DMS114 treated with DMSO at 0.1 percent for 48 hours (cell line): ENCODE measurements at regions not wholly inside any gene's neighbourhood (a gene's known extent, or its start where the extent isn't known, plus 50 kb on each side); places are given as distances from the start of the nearest gene placed in this dataset.

Experiments used
- DNase-seq: peaks from one replicate; lab custom pipeline; 2025; ENCODE audit not compliant: unreplicated experiment; lab: John Stamatoyannopoulos, UW

GRCh38 chr2:13005761-13006335, 289.1 kb downstream of the TRIB2 start:
- no peak for DNase-seq

DNA sequence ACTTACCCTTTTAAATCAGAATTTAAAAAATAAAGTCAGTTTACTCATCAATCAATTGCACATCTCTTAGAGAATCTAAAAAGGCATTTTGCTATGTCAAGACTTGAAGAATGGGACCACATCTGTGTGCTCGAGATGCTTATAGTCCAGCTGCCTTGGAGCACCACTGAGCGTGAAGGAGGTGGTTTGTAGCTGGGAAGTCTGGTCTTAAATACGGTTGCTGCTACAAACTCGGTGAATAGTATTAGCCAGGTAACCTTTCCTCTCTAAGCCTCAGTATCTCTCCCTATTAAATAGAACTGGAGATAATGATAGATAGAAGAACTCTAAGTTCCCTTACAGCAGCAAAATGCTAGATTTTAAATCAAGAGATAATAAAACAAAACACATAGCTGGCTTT, 289.7 kb downstream of the TRIB2 start:
- DNase-seq: no peak

- DNase-seq: peak; percentile 60
Measured at GRCh38 chr2:13006829-13007717, 290.3 kb downstream of the TRIB2 start.

- DNase-seq: no peak
Measured at GRCh38 chr2:13009027-13009642, 292.4 kb downstream of the TRIB2 start.

GRCh38 chr2:13010283-13010682, 293.5 kb downstream of the TRIB2 start:
- DNase-seq: no peak

DNA sequence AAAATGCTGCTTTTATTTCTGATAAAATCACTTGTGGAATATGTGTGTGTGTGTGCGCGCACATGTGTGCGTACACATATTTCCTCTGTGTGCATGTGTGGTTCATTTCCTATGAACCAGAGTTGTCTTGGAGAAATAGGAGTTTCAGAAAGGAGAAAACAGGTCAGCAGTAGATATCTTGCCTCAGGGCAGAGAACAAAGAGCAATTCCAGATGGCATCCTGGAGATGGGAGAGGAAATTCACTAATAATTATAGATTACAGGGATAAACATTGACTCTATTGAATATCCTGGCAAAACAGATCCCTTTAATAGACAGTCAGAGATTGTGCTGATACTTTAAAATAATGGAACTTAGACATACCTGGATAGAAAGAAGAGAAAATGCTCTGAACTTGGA, 298.0 kb downstream of the TRIB2 start:
- DNase-seq: no peak

- no peak for DNase-seq
Measured at GRCh38 chr2:13015532-13016320, 299.0 kb downstream of the TRIB2 start.

DNA sequence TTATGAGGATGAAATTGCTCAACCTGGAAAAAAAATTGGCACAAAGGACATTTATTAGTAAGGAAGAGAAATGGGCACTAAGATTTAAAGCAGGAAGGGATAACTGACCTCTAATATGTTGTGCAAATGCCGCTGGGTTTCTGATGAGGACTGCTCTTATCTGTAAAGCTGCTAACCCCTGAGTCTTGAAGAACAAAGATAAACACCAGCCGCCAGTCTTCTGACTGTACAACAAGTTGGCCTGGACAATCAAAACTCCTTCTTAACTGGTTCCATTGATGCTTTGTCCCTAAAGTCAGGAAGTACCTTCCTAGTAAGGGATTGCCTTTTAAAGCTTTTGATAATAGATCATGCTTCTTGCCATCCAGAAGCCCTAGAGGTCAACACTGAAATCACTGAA, 301.8 kb downstream of the TRIB2 start:
- DNase-seq: no peak

DNA sequence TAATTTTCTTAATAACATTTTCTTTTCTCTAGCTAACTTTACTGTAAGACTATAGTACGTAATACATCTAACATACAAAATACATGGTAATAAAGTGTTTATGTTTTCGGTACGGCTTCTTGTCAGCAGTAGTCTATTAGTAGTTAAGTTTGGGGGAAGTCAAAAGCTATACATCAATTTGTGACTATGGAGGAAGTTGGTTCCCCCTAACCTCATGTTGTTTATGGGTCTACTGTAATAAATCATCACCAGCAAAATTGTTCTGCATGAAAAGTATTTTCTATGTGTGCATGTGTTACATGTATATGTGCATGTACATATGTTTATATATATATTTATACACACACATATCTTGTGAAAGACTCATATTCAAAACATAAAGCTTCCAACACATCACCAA, 303.0 kb downstream of the TRIB2 start:
- no peak for DNase-seq

DNA sequence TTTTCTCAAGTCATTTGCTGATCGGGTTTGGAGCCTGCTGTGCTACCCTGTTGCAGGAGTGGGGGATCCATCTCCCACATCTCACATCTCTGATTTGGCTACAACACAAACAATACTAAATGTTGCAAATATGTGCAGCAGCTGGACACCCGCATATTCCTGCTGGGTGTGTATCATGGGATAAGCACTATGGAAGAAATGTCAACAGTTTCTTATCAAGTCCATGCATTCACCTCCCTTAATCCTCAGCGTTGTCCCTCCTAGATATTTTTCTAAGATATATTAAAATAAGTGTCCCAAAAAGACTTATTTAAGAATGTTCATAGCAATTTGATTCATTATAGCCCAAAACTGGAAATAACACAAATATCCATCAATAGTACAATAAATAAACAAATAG, 303.7 kb downstream of the TRIB2 start:
- DNase-seq: no peak

DNA sequence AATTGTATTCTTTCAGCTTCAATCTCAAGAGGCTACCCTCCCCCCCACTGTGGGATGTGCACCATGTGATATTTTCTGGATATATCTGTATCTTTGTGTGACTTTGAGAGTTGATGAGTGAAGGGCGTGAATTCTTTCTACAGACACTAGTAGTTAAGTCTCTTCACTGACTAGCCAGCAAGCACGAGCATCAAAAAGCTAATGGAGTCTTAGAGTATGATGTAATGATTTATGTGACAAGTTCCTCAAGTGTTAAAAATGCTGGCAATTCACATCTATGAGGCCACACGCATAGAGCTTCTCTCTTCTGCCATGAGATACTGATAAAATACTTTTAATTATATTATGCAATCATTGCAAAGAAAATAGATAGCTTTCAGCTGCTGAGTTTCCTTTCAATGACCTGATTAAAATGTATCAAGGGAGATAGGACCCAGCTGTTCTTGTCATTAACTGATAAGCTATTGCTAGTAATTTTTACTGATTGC, 304.8 kb downstream of the TRIB2 start:
- no peak for DNase-seq

GRCh38 chr2:13030606-13031005, 313.9 kb downstream of the TRIB2 start:
- DNase-seq: no peak

- DNase-seq: no peak
Measured at GRCh38 chr2:13034861-13035260, 318.1 kb downstream of the TRIB2 start.

- no peak for DNase-seq
Measured at GRCh38 chr2:13035866-13036265, 319.1 kb downstream of the TRIB2 start.

DNA sequence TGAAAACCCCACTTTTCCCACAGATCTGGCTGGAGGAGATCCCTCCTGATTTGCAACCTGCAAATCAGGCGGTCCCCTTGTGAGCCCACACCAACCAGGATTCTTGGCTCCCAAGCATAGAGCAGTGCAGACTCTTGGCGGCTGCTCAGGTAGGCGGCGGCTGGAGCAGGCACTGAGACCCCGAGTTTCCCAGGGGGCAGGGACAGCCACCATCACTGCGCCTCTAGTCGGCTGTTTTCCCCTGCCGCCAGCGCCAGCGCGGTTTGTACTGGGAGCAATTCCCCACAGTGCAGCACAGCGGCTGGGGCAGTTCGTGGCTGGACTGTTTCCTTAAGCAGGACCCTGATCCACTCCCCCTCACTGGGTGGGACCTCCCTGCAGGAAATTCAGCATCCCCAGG, 323.3 kb downstream of the TRIB2 start:
- no peak for DNase-seq

- no peak for DNase-seq
Measured at GRCh38 chr2:13046557-13047165, 329.9 kb downstream of the TRIB2 start.

- no peak for DNase-seq
Measured at GRCh38 chr2:13050764-13051163, 334.0 kb downstream of the TRIB2 start.

DNA sequence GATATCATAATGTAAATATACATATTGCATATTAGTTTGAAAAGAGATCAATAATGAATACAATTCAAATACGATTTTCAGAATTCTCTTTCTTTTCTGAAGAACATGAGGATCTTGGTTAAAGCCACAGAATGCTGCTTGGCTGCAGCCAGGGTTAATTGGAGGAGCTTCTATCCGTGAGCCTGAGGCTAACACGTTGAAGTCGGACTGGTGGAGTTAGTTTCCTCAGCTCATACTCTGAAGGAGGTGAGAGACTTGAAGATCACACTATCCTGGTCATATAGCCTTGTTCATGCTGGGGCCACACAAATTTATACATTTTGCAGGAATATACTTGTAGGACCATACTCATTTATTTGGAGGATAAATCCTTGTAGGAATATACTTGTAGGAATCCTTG, 335.8 kb downstream of the TRIB2 start:
- DNase-seq: no peak

- DNase-seq: no peak
Measured at GRCh38 chr2:13056259-13056843, 339.6 kb downstream of the TRIB2 start.

DNA sequence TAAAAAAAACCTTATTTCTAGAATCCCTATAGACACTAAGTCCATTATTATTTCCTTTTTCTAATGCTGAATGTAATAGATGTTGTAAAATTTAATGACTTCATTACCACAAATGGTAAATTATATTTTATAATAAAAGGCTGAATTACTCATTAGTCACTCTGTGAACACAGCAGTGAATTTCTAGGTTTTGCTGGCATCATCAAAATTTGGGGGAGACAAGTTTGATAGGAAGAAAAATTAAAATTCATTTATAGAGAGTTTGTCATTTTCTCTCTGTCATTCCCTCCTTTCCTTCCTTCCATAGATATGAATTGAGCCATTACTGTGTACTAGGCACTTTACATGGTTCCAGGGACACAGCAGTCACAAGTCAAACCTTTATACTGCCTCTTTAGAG, 340.9 kb downstream of the TRIB2 start:
- DNase-seq: no peak

DNA sequence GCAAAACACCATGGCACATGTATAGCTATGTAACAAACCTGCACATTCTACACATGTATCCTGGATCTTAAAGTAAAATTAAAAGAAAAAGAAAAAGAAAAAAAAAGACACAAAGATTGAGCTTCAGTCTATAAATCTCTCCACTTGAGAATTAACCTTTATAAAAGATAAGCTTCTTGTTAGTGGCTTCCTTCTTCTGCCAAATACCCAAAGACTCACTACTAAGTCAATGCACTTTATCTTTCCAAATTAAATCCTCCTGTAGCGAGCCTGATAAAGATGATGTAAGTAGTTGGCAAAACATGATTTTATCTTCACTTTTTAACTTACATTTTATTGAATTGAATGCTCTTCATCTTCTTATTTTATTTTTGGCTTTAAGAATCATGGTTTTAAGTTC, 349.9 kb downstream of the TRIB2 start:
- no peak for DNase-seq
